ENCODE measurements at regions not wholly inside any gene's neighbourhood (a gene's known extent, or its start where the extent isn't known, plus 50 kb on each side); places are given as distances from the start of the nearest gene placed in this dataset.
"Not testable (repeated sequence)": the region's sequence is repeated elsewhere in the genome, so short reads cannot be mapped to it uniquely, and the experiment has no call there.

DNA sequence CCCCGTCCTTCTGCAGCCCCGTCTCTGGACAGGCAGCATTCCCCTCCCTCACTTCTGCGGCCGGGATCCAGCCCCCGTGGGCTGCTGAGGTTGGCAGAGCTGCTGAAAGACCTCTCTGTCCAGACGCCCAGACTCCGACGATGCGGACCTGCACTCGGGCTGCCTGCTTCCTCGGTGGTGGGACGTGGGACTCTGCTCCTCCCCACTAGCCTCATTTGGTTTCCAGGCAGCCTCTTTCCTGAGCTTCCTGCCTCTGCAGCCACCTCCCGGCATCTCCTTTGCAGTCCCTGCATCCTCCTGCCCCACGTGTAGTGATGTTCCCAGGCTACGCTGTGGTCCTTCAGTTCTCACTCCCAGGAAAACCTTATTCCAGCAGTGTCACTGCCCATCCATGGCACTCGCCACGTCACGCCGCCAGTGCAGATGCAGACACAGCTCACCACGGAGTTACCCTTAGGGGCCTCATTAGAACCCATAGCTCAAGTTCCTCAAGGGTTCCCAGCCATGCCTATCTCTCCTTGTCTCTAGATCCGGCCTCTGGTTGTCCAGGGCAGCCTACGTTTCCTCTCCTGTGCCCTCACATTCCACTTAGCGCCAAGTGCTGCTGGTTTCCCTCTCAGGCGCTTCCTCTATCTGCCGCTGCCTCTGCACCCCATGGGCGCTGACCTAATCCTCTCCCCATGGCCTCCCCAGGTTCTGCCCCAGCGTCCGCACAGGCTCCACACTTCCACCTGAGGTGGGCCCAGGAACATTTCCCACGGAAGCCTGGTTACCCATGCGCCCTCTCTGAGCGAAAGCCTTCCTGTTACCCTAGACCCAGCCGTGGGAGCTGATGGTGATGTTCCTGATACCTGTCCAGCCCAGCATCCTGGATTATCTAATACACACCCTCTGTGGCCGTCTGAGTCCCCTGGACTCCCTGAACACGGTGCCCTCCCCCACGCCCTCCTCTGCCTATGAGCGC is 318.3 kb upstream of the MYT1L start:
- Mint-ChIP-seq H3K4me1 (peaks cover 6% of the 10 kb centered on the region), H3K27ac (no peak overlapping the region), H3K36me3 (no peaks in the 10 kb centered on the region), H3K27me3 (ENCODE audit: low read depth) (peaks cover 17% of the 10 kb centered on the region), H3K9me3 (peaks cover 4% of the 10 kb centered on the region), H3K4me3 (no peak overlapping the region)
- DNase-seq (ENCODE audit: low spot score in 2 of 2, unreplicated experiment in 2 of 2), result no peak
- TF ChIP-seq, protein P1, sequence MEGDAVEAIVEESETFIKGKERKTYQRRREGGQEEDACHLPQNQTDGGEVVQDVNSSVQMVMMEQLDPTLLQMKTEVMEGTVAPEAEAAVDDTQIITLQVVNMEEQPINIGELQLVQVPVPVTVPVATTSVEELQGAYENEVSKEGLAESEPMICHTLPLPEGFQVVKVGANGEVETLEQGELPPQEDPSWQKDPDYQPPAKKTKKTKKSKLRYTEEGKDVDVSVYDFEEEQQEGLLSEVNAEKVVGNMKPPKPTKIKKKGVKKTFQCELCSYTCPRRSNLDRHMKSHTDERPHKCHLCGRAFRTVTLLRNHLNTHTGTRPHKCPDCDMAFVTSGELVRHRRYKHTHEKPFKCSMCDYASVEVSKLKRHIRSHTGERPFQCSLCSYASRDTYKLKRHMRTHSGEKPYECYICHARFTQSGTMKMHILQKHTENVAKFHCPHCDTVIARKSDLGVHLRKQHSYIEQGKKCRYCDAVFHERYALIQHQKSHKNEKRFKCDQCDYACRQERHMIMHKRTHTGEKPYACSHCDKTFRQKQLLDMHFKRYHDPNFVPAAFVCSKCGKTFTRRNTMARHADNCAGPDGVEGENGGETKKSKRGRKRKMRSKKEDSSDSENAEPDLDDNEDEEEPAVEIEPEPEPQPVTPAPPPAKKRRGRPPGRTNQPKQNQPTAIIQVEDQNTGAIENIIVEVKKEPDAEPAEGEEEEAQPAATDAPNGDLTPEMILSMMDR (IDR thresholded peaks at IDR 0.05; ENCODE audit: unreplicated experiment), result no peak

DNA sequence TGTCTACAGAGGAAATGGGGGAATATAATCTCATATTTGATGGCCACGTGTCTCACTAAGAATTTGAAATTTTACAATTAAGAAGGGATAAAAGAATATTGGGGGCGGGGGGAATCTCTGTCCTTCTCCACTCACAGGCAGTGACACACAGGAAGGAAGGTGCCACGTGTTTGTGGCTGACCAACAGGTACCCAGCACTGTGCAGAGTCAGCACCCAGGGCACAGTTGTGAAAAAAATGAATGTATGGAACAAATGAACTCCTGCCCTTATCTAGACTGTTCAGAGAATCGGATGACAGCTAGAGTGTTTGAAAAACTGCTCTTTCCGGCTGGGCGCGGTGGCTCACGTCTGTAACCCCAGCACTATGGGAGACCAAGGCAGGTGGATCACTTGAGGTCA is 317.0 kb upstream of the MYT1L start:
- DNase-seq (ENCODE audit: low spot score in 2 of 2, unreplicated experiment in 2 of 2), result no peak
- no peaks in the 10 kb centered on the region for H3K36me3 Mint-ChIP-seq
- no peak overlapping the region for H3K4me3 Mint-ChIP-seq
- no peak overlapping the region for H3K27ac Mint-ChIP-seq
- H3K9me3 Mint-ChIP-seq, result peaks cover 4% of the 10 kb centered on the region
- H3K27me3 Mint-ChIP-seq (ENCODE audit: low read depth), result peaks cover 14% of the 10 kb centered on the region
- peaks cover 6% of the 10 kb centered on the region for H3K4me1 Mint-ChIP-seq
- TF ChIP-seq, protein P1 (IDR thresholded peaks at IDR 0.05; ENCODE audit: unreplicated experiment), result no peak

DNA sequence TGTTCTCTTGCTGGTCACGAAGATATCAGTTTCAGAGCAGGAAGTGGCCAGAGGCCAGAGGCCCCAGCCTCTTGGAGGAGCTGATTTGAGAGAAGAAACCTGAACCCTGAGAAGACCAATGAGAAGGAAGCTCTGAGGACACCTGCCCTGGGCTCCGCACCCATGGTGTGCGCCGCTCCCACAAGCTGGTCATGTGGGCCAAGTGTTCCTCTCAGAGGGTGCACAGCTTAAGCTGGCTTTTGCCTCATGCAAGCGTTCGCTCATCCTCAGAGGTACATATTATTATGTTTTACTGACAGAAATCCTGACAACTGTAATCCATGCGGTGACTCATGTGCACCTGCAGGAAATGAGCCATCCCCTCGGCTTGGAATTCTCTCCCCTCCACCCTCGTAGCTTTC is 316.1 kb upstream of the MYT1L start:
- DNase-seq (ENCODE audit: low spot score in 2 of 2, unreplicated experiment in 2 of 2), result no peak
- Mint-ChIP-seq H3K27ac (no peak overlapping the region), H3K9me3 (peaks cover 4% of the 10 kb centered on the region), H3K36me3 (no peaks in the 10 kb centered on the region), H3K4me1 (peaks cover 6% of the 10 kb centered on the region), H3K27me3 (ENCODE audit: low read depth) (peaks cover 14% of the 10 kb centered on the region), H3K4me3 (no peak overlapping the region)
- TF ChIP-seq, protein P1 (IDR thresholded peaks at IDR 0.05; ENCODE audit: unreplicated experiment), result no peak

DNA sequence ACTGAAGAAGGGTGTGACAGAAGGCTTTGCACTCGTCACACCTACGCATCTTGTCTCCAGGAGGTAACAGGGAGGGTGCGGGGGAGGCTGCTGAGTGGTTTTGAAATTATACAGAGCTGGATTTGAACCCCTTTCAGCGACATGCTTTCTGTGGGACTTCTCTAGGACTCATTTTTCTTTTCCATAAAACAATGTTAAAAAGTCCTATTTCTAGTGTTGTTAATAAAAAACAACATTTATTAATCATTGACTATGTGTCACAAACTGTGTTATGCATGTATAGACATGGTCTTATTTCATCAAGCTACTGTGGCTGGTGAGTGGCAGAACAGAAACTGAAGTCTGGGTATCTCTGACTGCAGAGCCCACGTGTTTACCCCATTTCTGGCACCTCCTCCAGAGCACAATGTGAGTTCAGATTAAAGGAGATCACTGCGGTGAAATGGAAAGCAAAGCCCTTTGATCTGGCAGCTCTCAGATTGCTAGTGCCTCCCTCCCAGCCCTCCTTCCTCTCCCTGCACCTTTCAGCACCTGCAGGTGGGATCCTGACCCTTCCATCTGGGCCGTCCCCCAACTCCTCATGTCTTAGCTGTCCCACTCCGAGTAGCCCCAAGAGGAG is 315.5 kb upstream of the MYT1L start:
- TF ChIP-seq, protein P1 (IDR thresholded peaks at IDR 0.05; ENCODE audit: unreplicated experiment), result no peak
- DNase-seq (ENCODE audit: low spot score in 2 of 2, unreplicated experiment in 2 of 2), result no peak
- Mint-ChIP-seq H3K27me3 (ENCODE audit: low read depth) (peaks cover 17% of the 10 kb centered on the region), H3K36me3 (no peaks in the 10 kb centered on the region), H3K4me3 (no peak overlapping the region), H3K9me3 (peaks cover 4% of the 10 kb centered on the region), H3K27ac (no peak overlapping the region), H3K4me1 (peaks cover 6% of the 10 kb centered on the region)

DNA sequence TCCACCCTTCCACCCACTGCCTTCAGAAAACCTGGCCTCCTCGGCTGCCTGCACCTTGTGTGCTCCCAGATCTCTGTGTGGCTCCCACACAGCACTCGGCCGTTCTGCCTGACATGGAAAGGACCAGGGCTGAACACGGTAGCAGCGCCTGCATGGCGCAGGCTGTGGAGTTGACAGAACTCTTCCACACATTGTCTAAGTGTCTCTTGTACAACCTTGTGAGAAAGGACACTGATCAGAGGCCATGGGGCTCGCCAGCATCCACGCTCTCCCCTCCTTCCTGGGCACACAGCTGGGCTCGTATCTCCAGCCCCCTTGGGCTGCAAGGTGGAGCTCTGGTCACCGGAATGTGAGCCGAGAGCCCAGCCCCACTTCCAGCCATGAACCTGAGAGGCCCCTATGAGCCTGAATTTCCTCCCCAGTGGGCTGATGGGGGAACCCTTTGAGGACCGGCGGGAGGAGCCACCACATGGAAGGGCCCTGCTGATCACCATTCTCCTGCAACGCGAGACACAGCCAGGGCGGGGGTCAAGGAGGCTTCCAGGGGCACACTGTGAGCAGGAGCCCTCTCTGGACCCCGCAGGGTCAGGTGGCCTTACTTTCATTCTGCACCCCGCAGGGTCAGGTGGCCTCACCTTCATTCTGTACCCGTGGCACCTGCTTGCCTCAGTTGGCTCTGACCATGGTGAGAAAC is 314.2 kb upstream of the MYT1L start:
- H3K9me3 Mint-ChIP-seq, result peaks cover 4% of the 10 kb centered on the region
- no peak overlapping the region for H3K27ac Mint-ChIP-seq
- no peak for DNase-seq (ENCODE audit: low spot score in 2 of 2, unreplicated experiment in 2 of 2)
- TF ChIP-seq, protein P1 (IDR thresholded peaks at IDR 0.05; ENCODE audit: unreplicated experiment), result no peak
- no peaks in the 10 kb centered on the region for H3K36me3 Mint-ChIP-seq
- H3K4me1 Mint-ChIP-seq, result peaks cover 6% of the 10 kb centered on the region
- H3K4me3 Mint-ChIP-seq, result no peak overlapping the region
- H3K27me3 Mint-ChIP-seq (ENCODE audit: low read depth), result peaks cover 24% of the 10 kb centered on the region

DNA sequence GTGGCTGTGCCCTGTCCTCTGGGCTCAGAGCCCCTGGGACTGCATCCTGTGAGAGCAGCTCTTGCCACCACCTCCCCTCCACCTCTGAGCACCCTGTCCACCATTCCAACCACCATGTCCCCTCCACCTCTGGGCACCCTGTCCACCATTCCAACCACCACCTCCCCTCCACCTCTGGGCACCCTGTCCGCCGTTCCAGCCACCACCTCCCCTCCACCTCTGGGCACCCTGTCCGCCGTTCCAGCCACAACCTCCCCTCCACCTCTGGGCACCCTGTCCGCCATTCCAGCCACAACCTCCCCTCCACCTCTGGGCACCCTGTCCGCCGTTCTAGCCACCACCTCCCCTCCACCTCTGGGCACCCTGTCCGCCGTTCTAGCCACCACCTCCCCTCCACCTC is 313.7 kb upstream of the MYT1L start:
- H3K9me3 Mint-ChIP-seq; H3K36me3 Mint-ChIP-seq; H3K27ac Mint-ChIP-seq; H3K4me1 Mint-ChIP-seq; H3K4me3 Mint-ChIP-seq; DNase-seq (ENCODE audit: low spot score in 2 of 2, unreplicated experiment in 2 of 2): not testable (repeated sequence)
- peaks cover 22% of the 10 kb centered on the region for H3K27me3 Mint-ChIP-seq (ENCODE audit: low read depth)

Measured in mesothelial cell of epicardium (in vitro differentiated cells).